ENCODE measurements at regions not wholly inside any gene's neighbourhood (a gene's known extent, or its start where the extent isn't known, plus 50 kb on each side); places are given as distances from the start of the nearest gene placed in this dataset.

DNA sequence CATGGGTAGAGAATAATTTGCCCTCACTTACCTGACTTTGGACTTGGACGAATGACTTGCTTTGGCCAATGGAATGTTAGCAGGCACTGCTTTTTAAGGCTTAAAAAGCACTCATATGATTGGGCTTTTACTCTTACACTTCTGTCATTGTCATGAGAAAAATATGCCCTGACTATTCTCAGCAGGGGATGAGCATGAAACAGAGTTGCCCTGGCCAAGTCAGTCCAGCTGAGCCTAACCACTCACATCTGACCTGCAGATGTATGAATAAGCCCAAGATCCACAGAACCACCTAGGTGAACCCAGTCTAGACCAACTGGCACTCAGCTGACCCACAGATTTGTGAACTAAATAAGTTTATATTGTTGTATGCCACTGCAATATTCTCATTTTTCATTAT, 573.5 kb downstream of the TNS3 start:
- in situ Hi-C loops (cut with HindIII; ENCODE audit: low sequenced_read_pairs) = no loop called here

DNA sequence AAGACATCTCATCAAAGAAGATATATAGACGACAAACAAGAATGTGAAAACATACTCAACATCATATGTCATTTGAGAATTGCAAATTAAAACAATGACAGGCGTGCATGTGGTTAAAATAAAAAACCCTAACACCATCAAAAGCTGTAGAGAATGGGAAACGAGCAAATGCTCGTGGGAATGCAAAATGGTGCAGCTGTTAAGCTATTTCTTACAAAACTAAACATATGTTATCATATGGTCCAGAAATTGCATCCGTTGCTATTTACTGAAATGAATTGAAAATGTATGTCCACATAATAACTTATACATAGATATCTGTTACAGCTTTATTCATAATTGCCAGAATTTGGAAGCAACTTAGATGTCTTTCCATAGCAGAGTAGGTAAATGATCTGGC, 574.4 kb downstream of the TNS3 start:
- in situ Hi-C loops (cut with HindIII; ENCODE audit: low sequenced_read_pairs) = no loop called here

DNA sequence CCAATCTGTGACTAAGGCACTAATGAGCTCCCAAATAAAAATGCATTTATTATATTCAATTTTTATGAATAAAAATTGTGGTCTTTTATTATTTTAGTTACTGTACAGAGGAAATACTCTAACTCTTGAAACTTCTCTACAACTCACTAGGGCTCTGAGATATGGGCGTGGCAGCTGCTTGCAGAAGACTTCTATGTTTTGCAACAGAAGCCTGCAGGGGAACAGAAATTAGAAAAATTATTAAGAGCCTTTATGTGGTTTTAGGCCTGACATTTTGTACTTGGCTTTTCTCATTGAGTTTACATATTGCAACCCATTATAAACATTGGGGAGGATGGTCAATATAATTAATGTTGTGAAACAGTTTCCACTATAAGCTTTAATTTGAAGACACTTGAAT, 581.4 kb downstream of the TNS3 start:
- in situ Hi-C loops (cut with HindIII; ENCODE audit: low sequenced_read_pairs) = no loop called here

DNA sequence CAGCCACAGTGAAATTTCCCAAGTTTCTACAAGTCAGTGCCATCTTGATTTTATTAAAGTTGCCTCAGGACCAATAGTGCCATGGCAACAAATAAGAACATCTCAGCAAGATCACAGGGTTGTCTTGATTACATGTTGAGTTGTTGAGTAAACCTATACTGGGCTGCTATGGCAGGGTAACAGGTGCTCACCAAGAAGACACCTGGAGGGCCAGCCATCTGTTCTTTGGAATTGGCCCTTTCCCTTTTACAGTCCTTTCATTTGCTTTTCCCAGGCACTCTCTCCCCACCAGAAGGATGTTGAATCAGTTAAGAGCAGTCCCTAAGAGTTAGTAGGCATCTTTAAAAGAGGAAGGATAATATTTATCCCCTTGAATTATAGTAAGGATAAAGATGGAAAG, 582.0 kb downstream of the TNS3 start:
- in situ Hi-C loops (cut with HindIII; ENCODE audit: low sequenced_read_pairs) = no loop called here

DNA sequence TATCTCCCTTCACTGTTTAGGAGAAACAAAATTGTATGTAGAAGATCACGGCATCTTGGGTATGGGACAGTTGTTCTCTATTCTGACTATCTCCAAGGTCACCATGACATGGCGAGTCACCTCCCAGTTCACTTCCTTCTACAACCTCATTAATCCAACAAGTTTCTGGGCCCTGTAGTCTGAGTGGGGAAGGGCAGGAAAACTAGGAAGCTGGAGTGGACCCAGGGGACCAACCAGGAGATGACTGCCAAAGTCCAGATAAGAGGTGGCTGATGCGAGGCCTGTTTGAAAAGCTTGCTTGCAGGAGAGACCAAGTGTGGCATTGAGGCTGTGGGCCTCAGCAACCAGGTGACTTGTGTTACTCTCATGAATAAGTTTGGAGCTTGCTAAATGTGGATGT, 584.9 kb downstream of the TNS3 start:
- in situ Hi-C loops (cut with HindIII; ENCODE audit: low sequenced_read_pairs) = no loop called here

DNA sequence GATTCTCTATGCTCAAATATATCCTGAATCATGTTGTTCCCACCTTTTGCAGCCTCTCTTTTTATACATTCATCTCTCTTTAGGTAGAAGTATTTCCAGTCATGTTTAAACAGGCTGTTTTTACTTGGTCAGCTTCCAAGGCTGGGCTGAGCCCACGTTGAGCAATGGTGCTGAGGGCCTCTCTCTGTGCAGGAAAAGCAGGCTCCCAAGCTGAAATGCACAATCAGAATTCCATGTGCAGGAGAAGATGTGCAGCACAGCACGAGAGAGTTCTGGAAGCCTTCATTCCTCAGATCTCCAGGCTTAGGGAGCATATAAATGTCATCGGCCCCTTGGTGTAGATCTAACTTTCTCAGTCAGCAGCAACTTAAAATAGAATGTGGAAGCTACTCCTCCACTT, 588.5 kb downstream of the TNS3 start:
- in situ Hi-C loops (cut with HindIII; ENCODE audit: low sequenced_read_pairs) = no loop called here

DNA sequence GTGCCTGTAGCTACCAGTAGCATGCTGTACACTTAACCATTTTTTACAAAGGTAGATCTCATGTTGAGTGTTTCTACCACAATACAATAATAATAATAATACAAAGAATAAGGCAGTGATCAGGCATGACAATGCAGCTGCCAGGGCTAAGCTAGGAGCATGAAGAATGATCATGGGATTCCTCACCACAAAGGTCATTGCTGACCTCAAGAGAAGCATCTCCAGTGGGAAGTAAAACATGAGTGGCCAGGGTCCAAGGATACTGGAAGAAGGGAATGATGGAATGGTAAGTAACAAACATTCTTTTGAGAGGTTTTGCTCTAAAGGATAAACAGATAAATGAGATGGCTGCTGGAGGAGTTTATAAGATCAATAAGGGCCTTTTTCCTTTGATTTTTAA, 591.1 kb downstream of the TNS3 start:
- in situ Hi-C loops (cut with HindIII; ENCODE audit: low sequenced_read_pairs) = no loop called here

DNA sequence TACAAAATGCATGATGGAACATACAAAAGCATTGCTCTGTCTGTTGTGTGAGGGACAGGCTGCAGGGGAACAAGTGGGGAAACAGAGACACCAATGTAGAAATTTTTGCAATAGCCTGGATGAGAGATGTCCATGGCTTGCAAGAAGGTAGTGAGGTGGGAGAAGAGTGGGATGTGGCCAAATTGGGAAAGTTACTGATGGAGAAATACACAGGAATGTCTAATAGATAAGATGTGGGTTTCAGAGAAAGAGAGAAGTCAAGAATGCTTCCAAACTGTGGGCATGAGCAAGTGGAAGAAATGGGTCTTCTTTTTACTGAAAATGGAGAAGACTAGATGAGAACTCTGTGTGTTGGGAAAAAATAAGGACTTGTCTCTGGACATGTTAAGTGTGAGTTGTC, 592.7 kb downstream of the TNS3 start:
- in situ Hi-C loops (cut with HindIII; ENCODE audit: low sequenced_read_pairs) = no loop called here

DNA sequence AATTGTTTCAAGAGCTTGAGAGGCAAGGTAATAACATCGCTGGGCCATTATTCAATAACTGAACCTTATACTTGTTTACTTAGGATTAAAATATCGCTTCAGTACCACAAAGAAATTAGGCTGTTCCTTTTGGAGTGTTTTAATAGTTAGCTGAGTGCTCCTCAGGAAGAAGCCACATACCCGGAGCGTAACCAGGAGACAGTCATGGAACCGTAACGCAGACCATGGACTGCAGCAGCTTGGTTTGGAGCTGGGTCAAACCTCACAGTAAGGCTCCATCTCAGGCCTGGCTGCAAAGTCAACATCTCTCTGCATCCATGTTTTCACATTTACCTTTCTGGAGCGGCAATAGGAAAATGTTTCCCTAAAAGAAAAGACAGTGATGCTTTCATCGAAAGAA, 599.0 kb downstream of the TNS3 start:
- in situ Hi-C loops (cut with HindIII; ENCODE audit: low sequenced_read_pairs) = no loop called here

DNA sequence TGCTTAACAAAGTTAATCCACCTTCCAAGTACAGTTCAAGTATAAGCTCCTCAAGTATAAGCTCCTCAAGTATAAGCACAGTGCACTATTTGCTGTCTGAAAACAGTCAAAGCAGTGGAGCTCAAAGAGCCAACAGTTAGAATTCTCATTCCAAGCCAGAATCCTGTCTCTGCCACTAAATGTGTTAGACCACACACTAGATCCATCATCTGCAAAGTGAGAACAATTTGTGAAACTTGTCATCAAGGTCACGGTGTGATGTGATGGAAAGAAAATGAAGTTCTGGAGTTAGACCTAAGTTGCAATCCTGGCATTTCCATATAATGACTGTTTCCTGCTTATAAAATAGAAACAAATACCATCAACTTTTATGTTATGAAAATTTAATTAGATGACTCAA, 602.5 kb downstream of the TNS3 start:
- in situ Hi-C loops (cut with HindIII; ENCODE audit: low sequenced_read_pairs) = no loop called here

DNA sequence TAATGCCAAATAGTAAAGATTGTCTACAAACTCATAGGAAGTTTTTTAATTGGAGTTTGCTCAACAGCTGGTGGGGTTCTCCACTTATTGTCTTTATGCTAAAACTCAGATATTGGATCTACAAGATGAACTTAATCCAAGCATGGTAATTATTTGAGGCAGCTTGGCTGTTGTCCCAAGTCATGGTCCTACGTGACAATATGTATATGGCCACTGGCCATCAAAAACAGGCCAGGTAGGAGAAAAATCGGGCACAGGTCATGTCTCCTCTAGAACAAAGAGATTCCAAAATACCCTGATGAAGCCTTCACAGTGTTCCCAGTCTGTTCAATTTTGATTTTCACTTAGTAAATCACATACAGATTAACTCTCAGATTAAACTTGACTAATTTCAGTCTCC, 606.4 kb downstream of the TNS3 start:
- in situ Hi-C loops (cut with HindIII; ENCODE audit: low sequenced_read_pairs) = no loop called here

DNA sequence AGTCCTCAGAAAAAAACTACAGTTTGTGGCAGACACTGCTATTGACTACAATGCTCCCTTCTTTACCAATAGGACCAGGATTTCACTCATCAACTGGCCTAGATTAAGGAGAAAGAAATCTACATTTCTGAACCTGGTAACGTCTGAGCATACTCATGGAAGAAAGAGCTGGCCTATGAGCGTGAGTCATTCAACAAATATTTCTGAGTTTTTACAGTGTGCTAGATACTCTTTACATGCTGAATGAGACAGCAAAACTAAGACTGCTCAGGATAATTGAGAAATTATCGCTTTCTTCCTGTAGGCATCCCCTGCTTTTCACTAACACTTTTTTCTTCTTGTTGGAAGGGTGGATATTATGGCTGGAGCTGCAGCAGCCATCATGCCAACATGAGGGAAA, 609.7 kb downstream of the TNS3 start:
- in situ Hi-C loops (cut with HindIII; ENCODE audit: low sequenced_read_pairs) = no loop called here

DNA sequence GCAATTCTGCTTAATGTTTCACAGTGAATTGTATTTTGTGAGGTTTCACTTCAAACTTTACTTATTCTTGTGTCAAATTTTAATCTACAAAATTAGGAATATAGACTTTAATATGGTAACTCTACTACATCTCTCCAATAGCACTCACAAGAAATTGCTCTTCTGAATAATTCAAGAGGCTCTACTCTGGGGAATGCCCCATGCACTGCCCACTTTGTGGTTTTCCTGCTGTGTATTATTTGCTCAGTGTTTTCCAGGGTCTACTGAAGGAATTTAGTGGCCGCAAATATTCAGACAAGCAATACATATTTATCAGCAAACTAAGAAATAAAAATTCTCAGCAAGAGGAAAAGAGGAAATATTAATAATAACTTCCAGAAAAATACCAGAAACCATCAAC, 611.4 kb downstream of the TNS3 start:
- in situ Hi-C loops (cut with HindIII; ENCODE audit: low sequenced_read_pairs) = no loop called here

DNA sequence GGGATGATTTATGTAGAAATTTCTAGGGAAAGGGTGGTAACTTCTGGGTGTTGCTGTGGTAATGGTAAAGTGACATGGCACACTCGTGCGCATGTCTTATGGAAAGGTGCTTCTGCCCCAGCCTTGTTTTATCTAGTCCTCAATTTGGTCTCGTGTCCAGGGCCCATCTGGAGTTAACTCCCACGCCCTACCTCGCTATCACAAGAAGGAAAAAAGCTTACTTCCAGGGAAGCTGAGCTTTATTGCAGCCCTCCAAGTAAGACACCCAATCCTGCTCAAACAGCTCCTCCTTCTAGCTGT, 611.8 kb downstream of the TNS3 start:
- in situ Hi-C loops (cut with HindIII; ENCODE audit: low sequenced_read_pairs) = no loop called here

DNA sequence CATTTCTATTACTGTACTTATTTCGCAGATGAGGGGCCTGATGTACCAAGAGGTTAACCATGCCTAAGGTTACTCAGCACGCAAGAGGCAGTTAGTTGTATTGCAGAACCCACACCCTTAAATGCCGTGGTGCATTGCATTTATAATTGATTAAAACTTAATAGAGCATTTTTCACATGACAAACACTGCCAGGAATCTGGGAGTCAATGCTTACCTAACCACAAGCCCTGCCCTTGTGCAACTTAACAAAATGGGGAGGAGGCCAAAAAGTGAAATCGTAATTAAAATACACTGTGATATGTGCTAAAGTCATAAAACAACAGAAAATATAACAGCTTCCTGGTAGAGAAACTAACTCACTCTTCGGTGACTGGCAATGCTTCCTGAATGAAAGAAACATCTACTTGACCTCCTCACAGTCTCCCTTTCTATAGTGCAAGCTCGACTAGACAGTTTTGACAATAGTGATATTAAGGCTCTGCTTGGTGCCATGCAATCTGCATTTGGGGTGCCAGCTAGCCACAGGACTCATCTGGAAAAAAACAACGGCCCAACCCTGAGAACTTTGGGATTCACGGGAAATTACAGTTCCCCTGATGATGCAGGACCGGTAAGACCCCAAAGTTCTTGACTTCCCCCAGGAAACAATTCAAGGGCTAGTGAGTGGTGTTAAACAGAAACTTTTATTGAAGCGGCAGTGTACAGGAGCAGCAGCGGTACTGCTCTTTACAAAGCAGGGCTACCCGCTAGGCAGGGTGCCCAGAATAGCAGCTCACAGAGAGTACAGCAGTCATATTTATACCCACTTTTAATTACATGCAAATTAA, 612.4 kb downstream of the TNS3 start:
- in situ Hi-C loops (cut with HindIII; ENCODE audit: low sequenced_read_pairs) = no loop called here

DNA sequence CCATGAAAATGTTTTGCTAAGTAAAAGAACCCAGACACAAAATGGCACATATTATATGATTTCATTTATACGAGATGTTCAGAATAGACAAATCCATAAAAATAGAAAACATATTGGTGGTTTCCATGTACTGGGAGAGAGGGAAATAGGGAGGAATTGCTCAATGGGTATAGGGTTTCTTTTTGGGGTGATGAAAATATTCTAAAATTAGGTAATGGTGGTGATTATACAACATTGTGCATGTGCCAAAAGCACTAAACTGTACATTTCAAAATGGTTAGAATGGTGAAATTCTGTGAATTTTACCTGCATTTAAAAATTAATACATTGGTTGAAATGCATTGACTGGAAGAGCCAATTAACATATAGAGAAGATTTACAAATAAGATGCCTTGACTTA, 613.9 kb downstream of the TNS3 start:
- in situ Hi-C loops (cut with HindIII; ENCODE audit: low sequenced_read_pairs) = no loop called here

DNA sequence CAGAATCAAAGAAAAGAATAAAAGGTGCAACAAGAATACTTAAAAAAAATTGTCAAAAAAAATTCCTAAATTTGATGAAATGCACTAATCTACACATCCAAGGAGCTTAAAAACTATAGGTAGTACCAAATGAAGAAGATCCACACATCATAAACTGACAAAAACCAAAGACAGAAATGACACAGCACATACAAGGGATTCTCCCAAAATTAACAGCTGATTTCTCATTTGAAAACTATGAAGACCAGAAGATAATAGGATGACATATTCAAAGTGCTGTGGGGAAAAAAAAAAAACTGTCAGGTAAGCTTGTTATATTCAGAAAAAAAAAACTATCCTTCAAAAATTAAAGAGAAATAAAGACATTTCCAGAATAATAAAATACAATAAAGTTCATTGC, 618.2 kb downstream of the TNS3 start:
- in situ Hi-C loops (cut with HindIII; ENCODE audit: low sequenced_read_pairs) = no loop called here

DNA sequence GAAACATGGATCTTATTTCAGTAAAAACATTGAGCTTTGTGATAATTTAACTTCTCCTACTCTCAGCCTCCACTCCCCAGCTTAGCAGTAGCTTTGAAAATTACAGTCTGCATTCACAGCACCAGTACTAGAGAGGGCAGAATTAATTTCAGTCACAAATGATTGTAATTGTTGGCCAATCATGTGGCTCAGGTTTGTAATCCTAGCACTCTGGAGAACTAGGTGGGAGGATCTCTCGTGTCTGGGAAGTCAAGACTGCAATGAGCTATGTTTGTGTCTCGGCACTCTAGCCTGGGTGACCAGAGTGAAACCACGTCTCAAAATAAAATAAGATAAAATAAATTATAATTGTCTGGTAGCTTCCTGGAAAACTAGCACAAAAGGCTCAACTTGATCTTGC, 620.9 kb downstream of the TNS3 start:
- in situ Hi-C loops (cut with HindIII; ENCODE audit: low sequenced_read_pairs) = no loop called here

DNA sequence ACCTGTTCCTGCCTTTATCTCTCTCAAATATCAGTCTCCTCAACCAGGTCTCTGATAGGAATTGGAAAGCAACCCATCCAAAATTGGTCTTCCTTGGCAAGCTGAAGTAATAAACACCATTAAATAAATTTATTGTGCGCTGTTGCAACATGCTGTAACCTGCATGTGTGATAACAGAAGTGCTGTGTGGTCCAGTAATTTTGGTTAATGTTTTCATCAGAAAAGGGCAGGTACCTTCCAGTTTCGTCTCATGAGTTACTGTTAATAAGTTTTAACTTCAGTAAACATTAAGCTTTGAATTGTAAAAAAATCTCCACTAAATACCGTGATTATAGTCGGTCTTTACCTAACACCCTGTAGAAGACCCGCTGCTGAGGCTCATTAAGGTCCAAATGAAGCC, 624.7 kb downstream of the TNS3 start:
- in situ Hi-C loops (cut with HindIII; ENCODE audit: low sequenced_read_pairs) = no loop called here

DNA sequence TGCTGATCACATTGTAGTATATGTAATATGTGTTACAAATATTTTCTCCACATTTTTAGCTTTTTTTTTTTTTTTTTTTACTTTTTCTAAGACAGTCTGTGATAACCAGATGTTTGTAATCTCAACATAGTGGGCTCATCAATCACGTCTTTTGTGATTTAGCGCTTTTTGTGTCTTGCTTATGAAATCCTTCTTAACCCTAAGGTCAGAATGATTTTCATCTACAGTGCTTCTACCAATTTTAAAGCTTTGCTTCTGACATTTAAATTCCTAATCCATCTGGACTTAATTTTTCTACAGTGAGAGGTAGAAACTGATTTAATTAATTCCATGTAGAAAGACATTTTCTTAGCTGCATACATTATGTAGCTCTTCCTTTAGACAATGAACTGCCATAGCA, 626.4 kb downstream of the TNS3 start:
- in situ Hi-C loops (cut with HindIII; ENCODE audit: low sequenced_read_pairs) = no loop called here

DNA sequence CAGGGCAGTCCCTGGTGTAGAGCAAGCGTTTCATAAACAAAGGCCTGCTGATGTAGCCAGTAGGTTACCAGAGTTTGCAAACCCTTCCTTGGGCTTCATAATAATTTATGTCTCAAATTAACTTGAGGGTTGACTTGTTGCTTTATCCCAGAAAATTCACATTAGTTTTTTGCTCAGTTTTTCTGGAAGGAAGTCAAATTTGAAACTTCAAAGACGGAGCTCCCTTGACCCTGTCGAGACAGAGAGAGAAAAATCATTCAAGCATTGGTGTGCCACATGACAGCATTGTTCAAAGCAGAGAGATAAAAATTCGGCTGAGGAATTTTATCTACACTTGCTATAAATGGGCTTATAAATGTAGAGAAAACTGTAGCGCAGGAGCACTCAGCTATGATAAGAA, 627.7 kb downstream of the TNS3 start:
- in situ Hi-C loops (cut with HindIII; ENCODE audit: low sequenced_read_pairs) = no loop called here

DNA sequence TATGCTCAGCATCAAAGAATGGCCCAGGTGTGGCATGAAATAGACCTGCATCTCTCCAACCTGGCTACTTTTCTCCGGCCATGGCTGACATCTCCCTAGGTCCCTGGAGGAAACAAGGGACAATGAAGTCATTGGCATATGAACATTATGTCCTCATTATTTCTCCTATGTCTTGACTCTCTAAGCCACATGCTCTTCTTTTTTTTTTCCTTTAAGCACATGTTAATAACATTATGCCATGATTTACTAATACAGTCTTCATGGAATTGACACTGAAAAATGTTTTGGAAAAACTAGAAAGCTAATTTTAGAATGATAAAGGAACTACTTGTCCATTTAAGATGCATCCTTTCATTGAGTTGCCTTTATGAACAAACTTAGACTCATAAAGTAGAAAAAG, 628.9 kb downstream of the TNS3 start:
- in situ Hi-C loops (cut with HindIII; ENCODE audit: low sequenced_read_pairs) = no loop called here

DNA sequence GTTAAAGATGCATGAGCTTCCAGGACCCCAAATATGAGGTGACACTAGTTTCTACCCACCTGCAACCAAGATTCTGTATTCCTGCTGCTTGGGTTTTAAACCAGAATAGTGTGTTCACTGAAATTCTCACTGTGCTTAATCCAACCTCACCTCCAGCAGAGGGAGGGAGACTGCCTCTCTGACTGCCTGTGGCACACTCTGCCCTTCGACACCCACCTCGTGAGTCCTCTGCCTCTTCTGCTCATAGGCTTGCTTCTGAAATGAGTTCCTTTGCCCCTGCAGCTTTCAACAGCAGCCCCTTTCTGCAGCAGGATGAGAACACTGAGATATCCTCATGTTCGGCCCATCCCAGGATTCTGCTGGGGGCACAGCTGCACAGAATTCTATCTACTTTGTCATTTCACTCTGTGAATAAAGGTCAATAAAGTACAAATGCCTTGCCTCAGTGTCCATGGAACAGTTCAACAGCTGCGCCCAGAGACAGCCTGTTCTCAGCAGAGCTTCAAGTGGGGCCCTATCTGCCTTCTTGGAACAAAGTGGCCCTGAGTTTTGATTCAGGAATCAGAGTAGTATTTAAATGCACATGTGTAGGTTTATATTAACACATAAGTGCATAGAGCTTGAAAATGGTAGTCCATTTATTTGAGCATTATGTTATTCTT, 632.5 kb downstream of the TNS3 start:
- in situ Hi-C loops (cut with HindIII; ENCODE audit: low sequenced_read_pairs) = no loop called here
